Neural cell (in vitro differentiated cells): ENCODE measurements at regions not wholly inside any gene's neighbourhood (a gene's known extent, or its start where the extent isn't known, plus 50 kb on each side); places are given as distances from the start of the nearest gene placed in this dataset.

ENCODE experiments used
- H2AFZ ChIP-seq: fragments of 200-600, 300-800 bp; sonication (generic), shearing (Covaris generic); 2 replicates; pipeline ENCODE4 v1.6.0; 2014; ENCODE audit warnings: low read depth, mild to moderate bottlenecking, antibody characterized with exemption, low read length, moderate library complexity
- H3F3A ChIP-seq: fragments of 200-600 bp; shearing (Covaris generic); 2 replicates; pipeline ENCODE4 v1.6.1; 2016; ENCODE audit warnings: mild to moderate bottlenecking, moderate library complexity, mixed read lengths, antibody characterized with exemption, low read length; ENCODE audit not compliant: insufficient read depth, poor library complexity, severe bottlenecking
- H3K27ac ChIP-seq: fragments of 200-600, 300-800 bp; sonication (generic), shearing (Covaris generic); 2 replicates; pipeline ENCODE4 v1.5.1; 2014; ENCODE audit warnings: mild to moderate bottlenecking, low read length, moderate library complexity
- H3K27me3 ChIP-seq: fragments of 300-800, 200-600 bp; sonication (generic), shearing (Covaris generic); 2 replicates; pipeline ENCODE4 v1.6.0; 2014; ENCODE audit warnings: mild to moderate bottlenecking, low read depth, low read length, moderate library complexity; ENCODE audit not compliant: insufficient read depth
- H3K36me3 ChIP-seq: fragments of 300-800, 200-600 bp; sonication (generic), shearing (Covaris generic); 2 replicates; pipeline ENCODE4 v1.5.1; 2014; ENCODE audit warnings: mild to moderate bottlenecking, antibody characterized with exemption, low read length, moderate library complexity; ENCODE audit not compliant: insufficient read depth
- H3K4me2 ChIP-seq: fragments of 300-800, 200-600 bp; sonication (generic), shearing (Covaris generic); 2 replicates; pipeline ENCODE4 v1.6.0; 2014; ENCODE audit warnings: mild to moderate bottlenecking, low read length
- H3K4me3 ChIP-seq: fragments of 300-800, 200-600 bp; sonication (generic), shearing (Covaris generic); 2 replicates; pipeline ENCODE4 v1.5.1; 2014; ENCODE audit warnings: mild to moderate bottlenecking, low read length, moderate library complexity
- H3K79me2 ChIP-seq: fragments of 200-600 bp; shearing (Covaris generic); replicated peaks from 2 replicates; pipeline ENCODE4 v1.6.0; 2014; ENCODE audit warnings: mild to moderate bottlenecking, low read length, moderate library complexity; ENCODE audit not compliant: insufficient read depth
- H3K9ac ChIP-seq: fragments of 300-800, 200-600 bp; sonication (generic), shearing (Covaris generic); 2 replicates; pipeline ENCODE4 v1.6.1; 2016; ENCODE audit warnings: mild to moderate bottlenecking, low read length, mixed read lengths
- H3K9me2 ChIP-seq: fragments of 200-600 bp; shearing (Covaris generic); 2 replicates; pipeline ENCODE4 v1.6.1; 2016; ENCODE audit warnings: mild to moderate bottlenecking, low read length, mixed read lengths; ENCODE audit not compliant: insufficient read depth
- H3K9me3 ChIP-seq: fragments of 200-600, 300-800 bp; sonication (generic), shearing (Covaris generic); 2 replicates; pipeline ENCODE4 v1.6.1; 2016; ENCODE audit warnings: mild to moderate bottlenecking, mixed run types, low read length, moderate library complexity, mixed read lengths
- H4K20me1 ChIP-seq: fragments of 200-600 bp; shearing (Covaris generic); 2 replicates; pipeline ENCODE4 v1.6.1; 2016; ENCODE audit warnings: mild to moderate bottlenecking, mixed run types; ENCODE audit not compliant: insufficient read depth
- EP300 ChIP-seq: fragments of 450-650 bp; conservative IDR thresholded peaks from 2 replicates; pipeline ENCODE4 v1.6.1; 2014; ENCODE audit warnings: antibody characterized with exemption, mild to moderate bottlenecking, moderate library complexity; ENCODE audit not compliant: poor library complexity, severe bottlenecking
- EZH2 ChIP-seq: fragments of 200-600, 300-800 bp; shearing (Covaris generic), sonication (generic); IDR thresholded peaks from 2 replicates; pipeline ENCODE4 v1.6.1; 2014; ENCODE audit warnings: antibody characterized with exemption, low read length, borderline replicate concordance, mild to moderate bottlenecking; ENCODE audit not compliant: insufficient read depth, poor library complexity, severe bottlenecking
- MXI1 ChIP-seq: fragments of 450-650 bp; conservative IDR thresholded peaks from 2 replicates; pipeline ENCODE4 v1.6.1; 2014; ENCODE audit warnings: antibody characterized with exemption, mild to moderate bottlenecking; ENCODE audit not compliant: poor library complexity, severe bottlenecking
- POLR2AphosphoS5 ChIP-seq: IDR thresholded peaks from 2 replicates; pipeline ENCODE4 v1.6.1; 2012
- RAD21 ChIP-seq: fragments of 450-650 bp; conservative IDR thresholded peaks from 2 replicates; pipeline ENCODE4 v1.6.1; 2014; ENCODE audit warnings: antibody characterized with exemption, mild to moderate bottlenecking, moderate library complexity
- SMC3 ChIP-seq: fragments of 450-650 bp; conservative IDR thresholded peaks from 2 replicates; pipeline ENCODE4 v1.6.1; 2014; ENCODE audit warnings: antibody characterized with exemption, mild to moderate bottlenecking, moderate library complexity; ENCODE audit not compliant: poor library complexity
- TAF1 ChIP-seq: IDR thresholded peaks from 2 replicates; pipeline ENCODE4 v1.6.1; 2012; ENCODE audit warnings: low read depth
- TF ChIP-seq, protein P1 (sequence below): fragments of 450-650 bp; IDR thresholded peaks from 2 replicates; pipeline ENCODE4 v1.5.1; 2014; ENCODE audit warnings: antibody characterized with exemption, mild to moderate bottlenecking, moderate library complexity; ENCODE audit not compliant: poor library complexity, severe bottlenecking
- TF ChIP-seq, protein P2 (sequence below): IDR thresholded peaks from 2 replicates; pipeline ENCODE4 v1.6.1; 2012; ENCODE audit warnings: borderline replicate concordance

DNA sequence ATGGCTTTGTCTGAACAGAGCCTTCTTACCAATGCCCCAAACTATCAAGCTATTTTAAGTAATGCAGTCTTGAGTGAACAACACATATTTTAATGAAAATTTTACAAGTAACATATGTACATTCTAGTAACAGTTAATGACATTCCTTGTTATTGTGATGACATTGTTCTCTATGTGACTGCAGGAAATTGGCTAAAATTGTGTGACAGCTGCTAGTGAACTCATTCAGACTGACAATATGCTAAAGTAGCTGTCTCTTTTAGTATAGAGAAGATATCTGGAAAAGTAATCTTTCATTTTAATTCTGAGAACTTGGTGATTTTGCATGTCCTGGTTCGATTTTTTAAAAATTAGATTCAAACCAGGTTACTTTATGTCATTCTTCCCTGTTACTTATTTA, 259.8 kb upstream of the MAGI2 start:
- H3K36me3 ChIP-seq = no peaks in the 10 kb centered on the region
- H3K27ac ChIP-seq = no peak overlapping the region
- no peaks in the 10 kb centered on the region for H3K79me2 ChIP-seq
- no peaks in the 10 kb centered on the region for H3K9me2 ChIP-seq
- no peak overlapping the region for H3K4me2 ChIP-seq
- H3K9ac ChIP-seq = no peak overlapping the region
- H3K4me3 ChIP-seq = no peak overlapping the region
- no peaks in the 10 kb centered on the region for H3F3A ChIP-seq
- H4K20me1 ChIP-seq = no peaks in the 10 kb centered on the region
- TF ChIP-seq POLR2AphosphoS5 (peak; percentile 12), EP300 (peak; percentile 85), RAD21 (no peak)
- no peaks in the 10 kb centered on the region for H3K9me3 ChIP-seq
- no peaks in the 10 kb centered on the region for H3K27me3 ChIP-seq
- no peak overlapping the region for H2AFZ ChIP-seq

DNA sequence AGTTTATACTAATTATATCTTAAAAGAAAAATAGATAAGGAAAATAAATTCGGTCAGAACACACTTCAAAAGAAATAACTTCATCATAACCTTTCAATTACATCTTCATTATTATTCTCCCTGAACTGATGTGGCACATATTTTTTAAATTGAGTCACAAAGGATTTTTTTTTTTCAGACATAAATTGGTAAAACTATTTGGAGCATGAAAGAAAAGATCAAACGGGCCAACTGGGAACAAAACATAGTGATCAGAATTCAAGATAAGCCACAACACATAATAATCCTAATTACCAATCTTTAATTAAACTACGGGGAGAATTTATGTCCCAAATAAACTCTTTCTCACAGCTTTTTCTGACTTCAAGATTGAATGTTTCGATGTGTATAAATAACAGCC, 258.2 kb upstream of the MAGI2 start:
- Histone ChIP-seq H3K9ac (no peak overlapping the region), H3K9me2 (no peaks in the 10 kb centered on the region), H3K27me3 (no peaks in the 10 kb centered on the region), H3F3A (no peaks in the 10 kb centered on the region), H3K9me3 (no peaks in the 10 kb centered on the region), H2AFZ (no peak overlapping the region), H3K4me3 (no peak overlapping the region), H3K79me2 (no peaks in the 10 kb centered on the region), H3K27ac (no peak overlapping the region), H4K20me1 (no peaks in the 10 kb centered on the region), H3K4me2 (no peak overlapping the region), H3K36me3 (no peaks in the 10 kb centered on the region)
- TF ChIP-seq EP300 (no peak), MXI1 (no peak), TAF1 (no peak), POLR2AphosphoS5 (no peak), SMC3 (no peak), RAD21 (no peak), EZH2 (no peak)
- TF ChIP-seq, protein P1, sequence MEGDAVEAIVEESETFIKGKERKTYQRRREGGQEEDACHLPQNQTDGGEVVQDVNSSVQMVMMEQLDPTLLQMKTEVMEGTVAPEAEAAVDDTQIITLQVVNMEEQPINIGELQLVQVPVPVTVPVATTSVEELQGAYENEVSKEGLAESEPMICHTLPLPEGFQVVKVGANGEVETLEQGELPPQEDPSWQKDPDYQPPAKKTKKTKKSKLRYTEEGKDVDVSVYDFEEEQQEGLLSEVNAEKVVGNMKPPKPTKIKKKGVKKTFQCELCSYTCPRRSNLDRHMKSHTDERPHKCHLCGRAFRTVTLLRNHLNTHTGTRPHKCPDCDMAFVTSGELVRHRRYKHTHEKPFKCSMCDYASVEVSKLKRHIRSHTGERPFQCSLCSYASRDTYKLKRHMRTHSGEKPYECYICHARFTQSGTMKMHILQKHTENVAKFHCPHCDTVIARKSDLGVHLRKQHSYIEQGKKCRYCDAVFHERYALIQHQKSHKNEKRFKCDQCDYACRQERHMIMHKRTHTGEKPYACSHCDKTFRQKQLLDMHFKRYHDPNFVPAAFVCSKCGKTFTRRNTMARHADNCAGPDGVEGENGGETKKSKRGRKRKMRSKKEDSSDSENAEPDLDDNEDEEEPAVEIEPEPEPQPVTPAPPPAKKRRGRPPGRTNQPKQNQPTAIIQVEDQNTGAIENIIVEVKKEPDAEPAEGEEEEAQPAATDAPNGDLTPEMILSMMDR = no peak
- TF ChIP-seq, protein P2, sequence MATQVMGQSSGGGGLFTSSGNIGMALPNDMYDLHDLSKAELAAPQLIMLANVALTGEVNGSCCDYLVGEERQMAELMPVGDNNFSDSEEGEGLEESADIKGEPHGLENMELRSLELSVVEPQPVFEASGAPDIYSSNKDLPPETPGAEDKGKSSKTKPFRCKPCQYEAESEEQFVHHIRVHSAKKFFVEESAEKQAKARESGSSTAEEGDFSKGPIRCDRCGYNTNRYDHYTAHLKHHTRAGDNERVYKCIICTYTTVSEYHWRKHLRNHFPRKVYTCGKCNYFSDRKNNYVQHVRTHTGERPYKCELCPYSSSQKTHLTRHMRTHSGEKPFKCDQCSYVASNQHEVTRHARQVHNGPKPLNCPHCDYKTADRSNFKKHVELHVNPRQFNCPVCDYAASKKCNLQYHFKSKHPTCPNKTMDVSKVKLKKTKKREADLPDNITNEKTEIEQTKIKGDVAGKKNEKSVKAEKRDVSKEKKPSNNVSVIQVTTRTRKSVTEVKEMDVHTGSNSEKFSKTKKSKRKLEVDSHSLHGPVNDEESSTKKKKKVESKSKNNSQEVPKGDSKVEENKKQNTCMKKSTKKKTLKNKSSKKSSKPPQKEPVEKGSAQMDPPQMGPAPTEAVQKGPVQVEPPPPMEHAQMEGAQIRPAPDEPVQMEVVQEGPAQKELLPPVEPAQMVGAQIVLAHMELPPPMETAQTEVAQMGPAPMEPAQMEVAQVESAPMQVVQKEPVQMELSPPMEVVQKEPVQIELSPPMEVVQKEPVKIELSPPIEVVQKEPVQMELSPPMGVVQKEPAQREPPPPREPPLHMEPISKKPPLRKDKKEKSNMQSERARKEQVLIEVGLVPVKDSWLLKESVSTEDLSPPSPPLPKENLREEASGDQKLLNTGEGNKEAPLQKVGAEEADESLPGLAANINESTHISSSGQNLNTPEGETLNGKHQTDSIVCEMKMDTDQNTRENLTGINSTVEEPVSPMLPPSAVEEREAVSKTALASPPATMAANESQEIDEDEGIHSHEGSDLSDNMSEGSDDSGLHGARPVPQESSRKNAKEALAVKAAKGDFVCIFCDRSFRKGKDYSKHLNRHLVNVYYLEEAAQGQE = no peak
